ENCODE measurements at regions not wholly inside any gene's neighbourhood (a gene's known extent, or its start where the extent isn't known, plus 50 kb on each side); places are given as distances from the start of the nearest gene placed in this dataset.

DNA sequence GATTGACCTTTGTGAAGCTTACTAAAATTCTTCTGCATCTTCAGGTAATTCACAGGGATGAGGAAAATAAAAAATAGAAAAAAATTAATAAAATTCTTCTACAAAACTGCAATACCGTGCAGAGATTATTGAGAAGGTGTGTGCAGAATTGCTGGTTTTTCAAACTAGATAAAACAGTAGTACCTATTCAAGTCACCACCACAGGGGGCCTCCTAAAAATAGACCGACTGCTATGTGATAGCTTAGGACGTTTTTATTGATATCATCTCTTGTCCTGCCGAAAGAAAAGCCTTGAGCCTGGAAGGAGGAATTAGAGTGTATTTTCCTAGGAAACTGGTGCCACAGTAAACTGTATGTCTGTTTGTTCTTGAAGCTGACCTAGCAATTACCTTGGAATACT, 325.9 kb downstream of the ZFHX3 start:
- no peaks in the 10 kb centered on the region for H3K9me3 ChIP-seq (ENCODE audit: insufficient read depth in 2 of 2, low read depth in 1 of 2, low read length in 1 of 2)
- no peak overlapping the region for H3K23ac ChIP-seq (ENCODE audit: insufficient read length)
- no peak overlapping the region for H3K14ac ChIP-seq (ENCODE audit: insufficient read length)
- no peaks in the 10 kb centered on the region for H3K79me2 ChIP-seq (ENCODE audit: control insufficient read depth in 1 of 2, insufficient read depth in 2 of 2, low read length in 2 of 2)
- no peaks in the 10 kb centered on the region for H3K23me2 ChIP-seq (ENCODE audit: low read depth, low read length)
- TF ChIP-seq EZH2 (IDR thresholded peaks at IDR 0.05; ENCODE audit: low read depth, low read length, severe bottlenecking) = no peak
- TF ChIP-seq BACH1 (IDR thresholded peaks at IDR 0.05; ENCODE audit: low read length) = no peak
- ChIA-PET POLR2A (ENCODE audit: partially characterized antibody) (interaction anchor here (1.3 kb wide), 1 partner anchor 58 kb away, joined by 4 read pairs; no protein-coding TSS in a partner anchor), CTCF (ENCODE audit: partially characterized antibody) (interaction anchor here (0.7 kb wide), 1 partner anchor 16 kb away, joined by 3 read pairs; no protein-coding TSS in a partner anchor)
- H4K20me1 ChIP-seq (replicated peaks in 1 of 2; ENCODE audit: control insufficient read depth in 1 of 2, insufficient read depth in 2 of 2, low read length in 2 of 2) = no peaks in the 10 kb centered on the region
- peak overlapping the region in 1 of 4 experiments; percentile 38; a peak in 1 of 8 replicates for H3K4me3 ChIP-seq (ENCODE audit: extremely low read depth in 1 of 4, insufficient read depth in 2 of 4, low read depth in 3 of 4, low read length in 4 of 4)
- H2AFZ ChIP-seq (ENCODE audit: low read length) = no peak overlapping the region
- no peaks in the 10 kb centered on the region for H3K27me3 ChIP-seq (replicated peaks in 1 of 4; ENCODE audit: control insufficient read depth in 3 of 4, extremely low read depth in 1 of 4, insufficient read depth in 3 of 4, low read length in 3 of 4)
- DNase-seq (ENCODE audit: low read depth in 1 of 2, low spot score in 2 of 2) = no peak
- H2BK120ac ChIP-seq (replicated peaks; ENCODE audit: low read depth, low read length) = no peak overlapping the region
- H3K27ac ChIP-seq (ENCODE audit: low read depth, low read length) = no peak overlapping the region
- no peak overlapping the region; the same call in 1 of the 2 replicates for H2BK12ac ChIP-seq (ENCODE audit: low read depth, low read length)
- peak overlapping the region; percentile 56 to 65; a peak in 3 of 4 replicates for H3K4me2 ChIP-seq (ENCODE audit: insufficient read depth in 1 of 2, low read depth in 2 of 2, low read length in 2 of 2)
- H3K18ac ChIP-seq (ENCODE audit: extremely low read depth, low read length) = no peak overlapping the region
- no peak overlapping the region for H4K8ac ChIP-seq (ENCODE audit: extremely low read depth, insufficient read depth, low read length)
- no peak overlapping the region for H2BK5ac ChIP-seq (ENCODE audit: low read depth, low read length)
- H4K91ac ChIP-seq (replicated peaks; ENCODE audit: insufficient read length, low read length) = peak overlapping the region; percentile 82
- H2AK5ac ChIP-seq (ENCODE audit: low read depth, low read length) = 0 out of 2 replicates have a peak overlapping the region, but pooled peaks have one; percentile 85
- H4K5ac ChIP-seq (ENCODE audit: insufficient read length, low read depth, low read length) = no peak overlapping the region
- H3K36me3 ChIP-seq (ENCODE audit: control insufficient read depth in 2 of 4, insufficient read depth in 4 of 4, low read length in 3 of 4) = no peaks in the 10 kb centered on the region
- H3K4me1 ChIP-seq (replicated peaks in 1 of 4; ENCODE audit: control insufficient read depth in 3 of 4, insufficient read depth in 4 of 4, low read length in 3 of 4) = peaks cover 0 to 11% (median 5%) of the 10 kb centered on the region in 4 experiments; a peak in 6 of 7 replicates
- no peaks in the 10 kb centered on the region for H3K79me1 ChIP-seq (ENCODE audit: low read depth, low read length)
- no peak overlapping the region for H2BK15ac ChIP-seq (ENCODE audit: low read length)
- WGBS, 2 experiments (ENCODE audit: extremely low coverage in 1 of 2, insufficient coverage in 1 of 2, insufficient read length in 1 of 2, insufficient replicate concordance in 2 of 2, low coverage in 1 of 2, low lambda C conversion rate in 2 of 2, missing lambda C conversion rate in 1 of 2) = 57% methylated on average over 4 of the region's 4 CpGs; no CpG with 5 or more reads in 1 of the 2 experiments
- no peak overlapping the region for H3K4ac ChIP-seq (replicated peaks; ENCODE audit: insufficient read length, low read depth, low read length)
- no peak overlapping the region for H3K56ac ChIP-seq (replicated peaks; ENCODE audit: insufficient read length, low read depth, low read length)
- no peak overlapping the region for H3K9ac ChIP-seq (replicated peaks in 1 of 4; ENCODE audit: extremely low read depth in 1 of 4, low read depth in 3 of 4, low read length in 3 of 4)
- no peak for FAIRE-seq
- no peak overlapping the region for H2BK20ac ChIP-seq (ENCODE audit: low read length)
